Mesothelial cell of epicardium (in vitro differentiated cells): ENCODE measurements at regions not wholly inside any gene's neighbourhood (a gene's known extent, or its start where the extent isn't known, plus 50 kb on each side); places are given as distances from the start of the nearest gene placed in this dataset.
A peak's percentile ranks its signal among the peaks of the same experiment; 100 is the strongest.
"Not testable (repeated sequence)": the region's sequence is repeated elsewhere in the genome, so short reads cannot be mapped to it uniquely, and the experiment has no call there.

Experiments used
- DNase-seq, 2 experiments: peaks; one replicate each; pipeline ENCODE4 v3.0.0; 2021; ENCODE audit warnings: low spot score in 2 of 2; ENCODE audit not compliant: unreplicated experiment in 2 of 2
- H3K27ac Mint-ChIP-seq: 2 replicates; pipeline ENCODE4 v1.8.0; 2021; ENCODE audit warnings: mixed read lengths
- H3K27me3 Mint-ChIP-seq: 2 replicates; pipeline ENCODE4 v1.8.0; 2021; ENCODE audit warnings: low read depth, mixed read lengths
- H3K36me3 Mint-ChIP-seq: 2 replicates; pipeline ENCODE4 v1.8.0; 2021; ENCODE audit warnings: mixed read lengths
- H3K4me1 Mint-ChIP-seq: 2 replicates; pipeline ENCODE4 v1.8.0; 2021; ENCODE audit warnings: mixed read lengths
- H3K4me3 Mint-ChIP-seq: 2 replicates; pipeline ENCODE4 v1.8.0; 2021; ENCODE audit warnings: mild to moderate bottlenecking, moderate library complexity, mixed read lengths
- H3K9me3 Mint-ChIP-seq: 2 replicates; pipeline ENCODE4 v1.8.0; 2021; ENCODE audit warnings: mixed read lengths
- TF ChIP-seq, protein P1 (sequence below): fragments of 200-600 bp; sonication (generic); IDR thresholded peaks from one replicate; pipeline ENCODE4 v1.5.0; 2021; ENCODE audit warnings: antibody characterized with exemption; ENCODE audit not compliant: unreplicated experiment

DNA sequence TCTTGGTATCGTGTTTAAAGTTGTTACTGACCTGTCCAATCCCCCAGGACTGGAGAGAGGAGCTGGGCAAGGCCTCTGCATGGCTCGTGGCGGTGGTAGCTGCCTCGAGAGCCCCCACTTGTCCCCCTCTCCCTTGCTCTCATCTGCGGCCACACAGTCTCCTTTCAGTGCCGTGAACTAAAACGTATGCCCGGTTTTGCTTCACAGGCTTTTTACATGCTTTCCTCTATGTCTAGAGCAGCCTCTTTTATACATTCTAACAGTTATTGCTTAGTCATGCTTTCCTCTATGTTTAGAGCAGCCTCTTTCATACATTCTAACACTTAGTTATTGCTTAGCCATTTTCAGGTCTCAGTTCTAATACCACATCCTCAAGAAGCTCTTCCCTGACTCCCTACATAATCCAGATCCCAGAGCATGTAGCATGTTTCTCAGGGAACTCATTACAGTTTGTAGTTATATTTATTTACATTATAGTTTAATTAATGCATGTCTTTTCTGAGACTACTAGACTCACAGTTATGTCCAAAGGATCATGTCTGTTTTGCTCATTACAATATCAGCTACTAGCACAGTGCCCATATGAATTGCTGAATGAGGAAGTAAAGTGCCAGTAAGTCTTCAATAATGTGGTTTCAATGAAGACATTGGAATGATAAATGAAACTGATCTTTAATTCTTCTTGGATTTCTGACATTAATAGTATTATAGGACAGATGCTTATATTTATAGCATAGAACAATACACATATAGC is 66.5 kb upstream of the TBL1XR1 start:
- H3K4me1 Mint-ChIP-seq = peaks cover 14% of the 10 kb centered on the region
- TF ChIP-seq, protein P1, sequence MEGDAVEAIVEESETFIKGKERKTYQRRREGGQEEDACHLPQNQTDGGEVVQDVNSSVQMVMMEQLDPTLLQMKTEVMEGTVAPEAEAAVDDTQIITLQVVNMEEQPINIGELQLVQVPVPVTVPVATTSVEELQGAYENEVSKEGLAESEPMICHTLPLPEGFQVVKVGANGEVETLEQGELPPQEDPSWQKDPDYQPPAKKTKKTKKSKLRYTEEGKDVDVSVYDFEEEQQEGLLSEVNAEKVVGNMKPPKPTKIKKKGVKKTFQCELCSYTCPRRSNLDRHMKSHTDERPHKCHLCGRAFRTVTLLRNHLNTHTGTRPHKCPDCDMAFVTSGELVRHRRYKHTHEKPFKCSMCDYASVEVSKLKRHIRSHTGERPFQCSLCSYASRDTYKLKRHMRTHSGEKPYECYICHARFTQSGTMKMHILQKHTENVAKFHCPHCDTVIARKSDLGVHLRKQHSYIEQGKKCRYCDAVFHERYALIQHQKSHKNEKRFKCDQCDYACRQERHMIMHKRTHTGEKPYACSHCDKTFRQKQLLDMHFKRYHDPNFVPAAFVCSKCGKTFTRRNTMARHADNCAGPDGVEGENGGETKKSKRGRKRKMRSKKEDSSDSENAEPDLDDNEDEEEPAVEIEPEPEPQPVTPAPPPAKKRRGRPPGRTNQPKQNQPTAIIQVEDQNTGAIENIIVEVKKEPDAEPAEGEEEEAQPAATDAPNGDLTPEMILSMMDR = no peak
- no peaks in the 10 kb centered on the region for H3K36me3 Mint-ChIP-seq
- H3K27me3 Mint-ChIP-seq = no peaks in the 10 kb centered on the region
- no peak for DNase-seq
- H3K27ac Mint-ChIP-seq = peak overlapping the region; percentile 65
- H3K4me3 Mint-ChIP-seq = no peak overlapping the region
- peaks cover 4% of the 10 kb centered on the region for H3K9me3 Mint-ChIP-seq

DNA sequence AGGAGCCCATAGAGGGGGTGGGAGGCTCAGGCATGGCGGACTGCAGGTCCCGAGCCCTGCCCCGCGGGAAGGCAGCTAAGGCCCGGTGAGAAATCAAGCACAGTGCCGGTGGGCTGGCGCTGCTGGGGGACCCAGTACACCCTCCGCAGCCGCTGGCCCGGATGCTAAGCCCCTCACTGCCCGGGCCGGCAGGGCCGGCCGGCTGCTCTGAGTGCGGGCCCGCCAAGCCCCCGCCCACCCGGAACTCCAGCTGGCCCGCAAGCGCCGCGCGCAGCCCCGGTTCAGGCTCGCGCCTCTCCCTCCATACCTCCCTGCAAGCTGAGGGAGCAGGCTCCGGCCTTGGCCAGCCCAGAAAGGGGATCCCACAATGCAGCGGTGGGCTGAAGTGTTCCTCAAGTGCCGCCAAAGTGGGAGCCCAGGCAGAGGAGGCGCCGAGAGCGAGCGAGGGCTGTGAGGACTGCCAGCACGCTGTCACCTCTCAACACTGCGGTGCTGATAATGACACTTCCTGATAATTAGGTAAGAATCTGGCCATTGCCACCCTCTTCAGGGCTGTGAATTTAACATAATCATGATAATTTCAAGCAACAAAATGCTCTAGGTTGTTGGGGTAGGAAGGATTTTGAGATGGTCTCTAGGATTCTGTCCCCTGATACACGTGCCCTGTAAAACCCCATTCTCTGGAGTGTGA is 74.7 kb upstream of the TBL1XR1 start:
- H3K9me3 Mint-ChIP-seq = peaks cover 11% of the 10 kb centered on the region
- not testable (repeated sequence) for DNase-seq, H3K27me3 Mint-ChIP-seq, H3K36me3 Mint-ChIP-seq, H3K27ac Mint-ChIP-seq, H3K4me1 Mint-ChIP-seq, H3K4me3 Mint-ChIP-seq

DNA sequence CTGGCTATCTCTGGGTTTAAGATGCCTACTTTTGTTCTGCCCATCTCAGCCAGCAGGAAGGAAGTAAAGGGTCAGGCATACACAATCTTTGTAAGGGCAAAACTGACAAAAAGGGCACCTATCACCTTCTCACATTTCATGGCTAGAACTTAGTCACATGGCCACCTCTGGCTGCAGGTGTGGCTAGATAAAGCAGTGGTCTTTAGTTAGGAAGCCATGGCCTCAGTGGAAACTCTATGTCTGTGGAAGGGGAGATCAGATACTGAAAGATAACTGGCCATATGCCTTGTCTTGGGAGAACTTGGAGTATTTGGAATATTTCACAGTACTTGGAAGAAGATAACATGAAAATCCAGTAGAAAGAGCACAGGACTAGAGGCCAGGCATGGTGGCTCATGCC is 80.7 kb upstream of the TBL1XR1 start:
- Mint-ChIP-seq H3K27me3 (no peaks in the 10 kb centered on the region), H3K4me1 (peaks cover 10% of the 10 kb centered on the region), H3K27ac (no peak overlapping the region), H3K4me3 (no peak overlapping the region), H3K9me3 (no peaks in the 10 kb centered on the region), H3K36me3 (no peaks in the 10 kb centered on the region)
- DNase-seq = no peak
- TF ChIP-seq, protein P1 = no peak

DNA sequence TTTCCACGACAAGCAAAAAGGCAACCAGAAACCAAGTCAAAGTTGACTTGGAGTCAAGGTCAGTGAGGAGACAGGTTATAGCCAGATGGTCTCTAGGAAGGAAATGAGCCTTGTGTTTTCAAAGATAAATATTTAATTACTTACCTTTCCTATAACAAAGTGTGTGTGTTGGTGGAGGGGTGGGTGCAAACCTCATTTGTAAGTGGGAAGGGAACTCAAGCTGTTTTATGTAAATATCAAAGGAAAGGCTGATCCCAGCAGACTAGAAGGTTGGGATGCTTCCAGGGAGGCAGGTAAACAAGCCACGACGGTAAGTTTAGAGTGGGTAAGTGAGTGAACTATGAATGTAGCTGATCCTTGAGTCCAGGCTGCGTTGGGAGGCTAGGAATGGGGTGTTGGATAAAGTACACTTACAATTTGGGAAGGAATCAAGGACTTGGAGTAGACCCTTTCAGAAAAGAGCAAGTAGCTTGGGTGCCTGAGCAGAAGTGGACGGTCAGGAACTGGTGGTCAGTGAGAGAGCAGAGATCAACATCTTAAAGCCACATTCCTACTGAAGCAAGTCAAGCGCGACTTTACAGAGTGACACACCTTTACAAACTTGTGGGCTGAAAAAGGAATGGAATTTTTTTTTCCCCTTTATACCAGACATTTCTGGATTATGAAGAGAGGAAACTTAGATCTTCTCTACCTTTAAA is 82.0 kb upstream of the TBL1XR1 start:
- Mint-ChIP-seq H3K9me3 (no peaks in the 10 kb centered on the region), H3K27me3 (no peaks in the 10 kb centered on the region), H3K4me1 (peaks cover 14% of the 10 kb centered on the region), H3K36me3 (no peaks in the 10 kb centered on the region), H3K27ac (no peak overlapping the region), H3K4me3 (no peak overlapping the region)
- TF ChIP-seq, protein P1 = no peak
- DNase-seq = no peak

DNA sequence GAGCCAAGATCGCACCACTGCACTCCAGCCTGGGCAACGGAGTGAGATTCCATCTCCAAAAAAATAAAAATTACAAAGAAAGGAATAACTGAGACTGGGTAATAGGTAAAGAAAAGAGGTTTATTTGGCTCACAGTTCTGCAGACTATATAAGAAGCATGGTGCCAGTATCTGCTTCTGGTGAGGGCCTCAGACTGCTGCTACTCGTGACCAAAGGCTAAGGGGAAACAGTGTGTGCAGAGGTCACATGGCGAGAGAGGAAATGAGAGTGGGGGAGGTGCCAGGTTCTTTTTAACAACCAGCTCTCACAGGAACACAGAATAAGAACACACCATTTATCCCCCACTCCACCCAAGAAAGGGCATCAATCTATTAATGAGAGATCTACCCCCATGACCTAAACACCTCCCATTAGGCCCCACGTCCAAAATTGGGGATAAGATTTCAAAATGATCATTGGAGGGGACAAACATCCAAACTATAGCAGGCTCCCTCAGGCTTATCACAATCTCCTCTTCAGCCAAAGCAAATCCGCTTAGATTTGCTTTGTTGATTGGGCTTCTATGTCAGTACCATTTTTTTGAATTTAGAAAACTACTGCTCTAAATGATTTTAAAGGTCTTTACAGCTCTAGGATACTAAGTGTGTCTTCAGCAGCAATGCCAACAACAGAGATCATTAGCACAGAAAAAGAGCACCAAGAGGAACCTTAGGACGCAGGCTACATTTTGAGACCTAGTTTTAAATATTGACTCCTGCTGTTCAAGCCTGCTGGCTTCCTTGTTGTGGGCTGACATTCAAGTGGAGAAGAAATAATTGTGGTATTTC is 84.2 kb upstream of the TBL1XR1 start:
- Mint-ChIP-seq H3K27me3 (no peaks in the 10 kb centered on the region), H3K36me3 (no peaks in the 10 kb centered on the region), H3K4me1 (peaks cover 11% of the 10 kb centered on the region), H3K27ac (no peak overlapping the region), H3K9me3 (no peaks in the 10 kb centered on the region), H3K4me3 (no peak overlapping the region)
- TF ChIP-seq, protein P1 = no peak
- DNase-seq = no peak
